G401 (cell line): ENCODE measurements at regions not wholly inside any gene's neighbourhood (a gene's known extent, or its start where the extent isn't known, plus 50 kb on each side); places are given as distances from the start of the nearest gene placed in this dataset.
"Not testable (repeated sequence)": the region's sequence is repeated elsewhere in the genome, so short reads cannot be mapped to it uniquely, and the experiment has no call there.

Experiments
- DNase-seq: peaks from one replicate; pipeline ENCODE4 v3.0.0-alpha.2; 2015; ENCODE audit warnings: low spot score
- in situ Hi-C: cut with HindIII; loops from 2 replicates; pipeline ENCODE4 v1.10.0; 2016; ENCODE audit warnings: low sequenced_read_pairs, mixed read lengths

GRCh38 chr3:197411899-197412298, 113.5 kb upstream of the DLG1 start:
- DNase-seq, in situ Hi-C loops: not testable (repeated sequence)

- DNase-seq, in situ Hi-C loops: not testable (repeated sequence)
These were observed 111.8 kb upstream of the DLG1 start for GRCh38 chr3:197410170-197410569.

GRCh38 chr3:197408177-197408957, 110.0 kb upstream of the DLG1 start:
- DNase-seq: no peak
- in situ Hi-C loops: no loop called here

GRCh38 chr3:197407526-197407925, 109.1 kb upstream of the DLG1 start:
- in situ Hi-C loops: no loop called here
- DNase-seq: no peak

GRCh38 chr3:197407053-197407452, 108.6 kb upstream of the DLG1 start:
- no peak for DNase-seq
- in situ Hi-C loops: no loop called here

GRCh38 chr3:197406266-197406665, 107.9 kb upstream of the DLG1 start:
- DNase-seq: peak; percentile 52
- in situ Hi-C loops: no loop called here

- no peak for DNase-seq
- in situ Hi-C loops: no loop called here
These were observed 106.3 kb upstream of the DLG1 start for GRCh38 chr3:197404754-197405153.

GRCh38 chr3:197404030-197404429, 105.6 kb upstream of the DLG1 start:
- DNase-seq: no peak
- in situ Hi-C loops: no loop called here

- in situ Hi-C loops, DNase-seq: not testable (repeated sequence)
These were observed 104.0 kb upstream of the DLG1 start for GRCh38 chr3:197402401-197402800.

GRCh38 chr3:197399486-197399885, 101.1 kb upstream of the DLG1 start:
- DNase-seq: no peak
- in situ Hi-C loops: no loop called here

GRCh38 chr3:197398286-197398878, 100.0 kb upstream of the DLG1 start:
- in situ Hi-C loops: no loop called here

GRCh38 chr3:197397838-197398237, 99.4 kb upstream of the DLG1 start:
- in situ Hi-C loops: no loop called here
- DNase-seq: peak; percentile 90

More at GRCh38 chr3:197398286-197398878, 100.0 kb upstream of the DLG1 start:
- DNase-seq: no peak

- in situ Hi-C loops: no loop called here
- DNase-seq: peak; percentile 72
These were observed 96.3 kb upstream of the DLG1 start for GRCh38 chr3:197394464-197395321.

GRCh38 chr3:197394126-197394463, 95.7 kb upstream of the DLG1 start:
- DNase-seq, in situ Hi-C loops: not testable (repeated sequence)

GRCh38 chr3:197393711-197394110, 95.3 kb upstream of the DLG1 start:
- in situ Hi-C loops: no loop called here

GRCh38 chr3:197392961-197393360, 94.5 kb upstream of the DLG1 start:
- DNase-seq: no peak
- in situ Hi-C loops: no loop called here

More at GRCh38 chr3:197393711-197394110, 95.3 kb upstream of the DLG1 start:
- no peak for DNase-seq

- DNase-seq: peak; percentile 54
- in situ Hi-C loops: no loop called here
These were observed 83.0 kb upstream of the DLG1 start for GRCh38 chr3:197381371-197381770.

GRCh38 chr3:197380786-197381185, 82.4 kb upstream of the DLG1 start:
- in situ Hi-C loops: no loop called here
- peak; percentile 81 for DNase-seq

- in situ Hi-C loops: no loop called here
- peak; percentile 51 for DNase-seq
These were observed 80.7 kb upstream of the DLG1 start for GRCh38 chr3:197378985-197379718.
